GM18508 (cell line): ENCODE measurements at regions not wholly inside any gene's neighbourhood (a gene's known extent, or its start where the extent isn't known, plus 50 kb on each side); places are given as distances from the start of the nearest gene placed in this dataset.
"Not testable (repeated sequence)": the region's sequence is repeated elsewhere in the genome, so short reads cannot be mapped to it uniquely, and the experiment has no call there.

Source experiments
- ATAC-seq: cut with Tn5 transposase; IDR thresholded peaks from one replicate; pipeline ENCODE4 v1.9.1; 2021; ENCODE audit warnings: moderate number of reproducible peaks; ENCODE audit not compliant: insufficient read depth, unreplicated experiment

DNA sequence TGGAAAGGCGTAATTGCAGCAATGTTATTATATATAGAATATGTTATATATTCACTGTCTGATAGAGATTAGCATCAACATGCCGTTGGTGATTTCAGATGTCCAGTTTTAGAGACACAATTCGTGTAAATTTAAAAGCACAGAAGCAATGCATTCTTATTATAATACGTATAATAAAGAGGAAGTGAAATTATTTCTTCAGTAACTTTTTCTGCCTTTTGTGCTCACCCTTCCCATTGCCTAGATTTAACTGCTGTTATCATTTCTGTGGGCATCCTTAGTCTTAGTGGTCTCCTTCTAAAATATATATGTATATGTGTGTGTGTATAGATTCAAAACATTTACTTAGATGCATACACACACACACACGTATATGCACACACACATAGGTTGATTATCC lies 592.5 kb upstream of the GOLIM4 start:
- no peak for ATAC-seq

DNA sequence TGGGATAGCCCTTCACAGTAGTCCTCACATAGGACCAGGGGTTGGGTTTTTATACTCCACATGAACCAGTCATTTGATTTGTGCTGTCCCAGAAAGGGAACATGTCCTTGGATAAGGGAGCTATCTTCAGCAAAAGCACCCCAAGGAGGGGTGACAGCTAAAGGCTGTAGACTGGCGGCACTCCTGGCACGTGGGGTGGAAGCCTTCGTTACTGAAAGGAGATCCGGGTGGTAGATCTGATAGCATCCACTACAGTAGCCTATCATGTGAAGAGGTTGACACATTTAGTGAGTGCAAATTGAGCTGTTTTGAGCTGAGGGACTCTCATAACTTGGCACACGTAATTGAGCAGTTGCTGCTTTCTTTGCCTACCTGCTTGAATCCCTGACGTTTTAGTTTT lies 588.8 kb upstream of the GOLIM4 start:
- no peak for ATAC-seq

DNA sequence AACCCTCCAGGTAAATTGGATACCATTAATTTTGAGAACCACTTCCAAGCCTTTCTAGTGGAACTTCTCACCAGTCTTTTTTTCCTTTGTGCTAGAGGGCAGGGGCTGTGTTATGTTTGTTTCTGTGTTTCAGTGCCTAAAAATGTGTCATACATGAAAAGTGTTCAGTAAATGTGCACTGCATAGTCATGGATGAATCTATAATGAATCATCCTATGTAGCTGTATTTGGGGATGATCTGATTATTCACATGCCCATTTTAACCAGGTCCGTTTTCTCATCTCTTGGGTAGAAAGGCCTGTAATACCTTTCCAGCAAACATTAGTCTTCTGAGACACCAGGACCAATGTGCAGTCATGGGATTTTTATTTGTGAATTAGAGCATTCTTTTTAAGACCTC lies 583.0 kb upstream of the GOLIM4 start:
- no peak for ATAC-seq

DNA sequence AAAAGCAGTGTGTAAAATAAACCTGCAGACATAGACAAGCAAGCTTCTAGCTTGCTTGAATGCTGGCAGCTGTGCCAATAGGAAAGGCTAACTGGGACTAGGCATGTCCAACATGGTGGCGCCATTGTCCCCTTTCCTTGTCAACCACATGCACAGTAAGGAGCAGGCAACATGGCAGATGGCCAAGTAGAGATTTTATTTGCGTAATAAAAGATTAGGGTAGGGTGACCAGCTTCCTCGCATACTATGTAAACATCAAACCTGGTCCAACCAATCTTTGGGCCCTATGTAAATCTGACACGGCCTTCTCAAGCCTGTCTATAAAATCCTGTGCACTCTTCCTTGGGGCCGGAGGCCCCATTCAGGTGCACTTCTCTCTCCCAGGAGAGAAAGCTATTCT lies 575.4 kb upstream of the GOLIM4 start:
- ATAC-seq = no peak

DNA sequence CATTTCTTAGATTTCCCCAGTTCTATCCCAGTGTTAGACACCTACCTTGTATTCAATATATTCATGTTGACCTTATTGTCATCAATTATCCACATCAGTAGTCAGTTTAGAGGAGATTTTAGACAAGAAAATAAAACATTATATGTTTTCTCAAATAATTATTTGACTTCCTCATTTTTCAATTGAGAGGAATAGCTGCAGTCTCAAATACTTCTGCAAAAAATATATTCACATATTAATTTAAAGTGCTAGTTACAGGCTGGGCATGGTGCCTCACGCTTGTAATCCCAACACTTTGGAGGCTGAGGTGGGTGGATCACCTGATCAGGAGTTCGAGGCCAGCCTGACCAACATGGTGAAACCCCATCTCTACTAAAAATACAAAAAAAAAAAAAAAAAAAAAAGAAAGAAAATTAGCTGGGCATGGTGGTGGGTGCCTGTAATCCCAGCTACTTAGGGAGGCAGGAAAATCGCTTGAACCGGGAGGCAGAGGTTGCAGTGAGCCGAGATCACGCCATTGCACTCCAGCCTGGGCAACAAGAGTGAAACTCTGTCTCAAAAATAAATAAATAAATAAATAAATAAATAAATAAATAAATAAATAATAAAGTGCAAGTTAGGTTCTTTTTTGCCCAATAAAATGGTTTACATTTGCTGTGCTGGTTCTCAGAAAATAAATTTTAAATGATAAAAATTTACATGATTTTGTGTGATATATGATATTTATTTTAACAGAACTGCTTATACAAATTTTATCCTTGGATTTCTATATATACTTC lies 565.3 kb upstream of the GOLIM4 start:
- not testable (repeated sequence) for ATAC-seq

DNA sequence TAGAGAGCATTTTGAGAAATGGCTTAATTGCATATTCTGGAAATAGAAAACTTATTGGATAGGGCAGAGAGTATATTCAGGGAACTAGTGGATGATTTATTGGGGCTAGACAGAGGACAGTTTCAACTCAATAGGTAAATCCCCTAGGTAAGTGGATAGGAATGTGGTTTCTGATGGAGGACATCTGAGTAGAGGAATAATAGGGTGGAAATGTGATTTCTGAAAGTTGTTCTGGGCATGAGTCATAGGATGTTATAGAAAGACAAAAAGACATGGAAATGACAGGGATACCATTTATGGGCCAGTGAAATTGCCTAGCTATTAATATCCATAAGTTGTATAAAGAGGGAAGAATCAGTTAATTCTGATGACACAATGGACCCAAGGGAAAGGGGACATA lies 563.3 kb upstream of the GOLIM4 start:
- no peak for ATAC-seq

DNA sequence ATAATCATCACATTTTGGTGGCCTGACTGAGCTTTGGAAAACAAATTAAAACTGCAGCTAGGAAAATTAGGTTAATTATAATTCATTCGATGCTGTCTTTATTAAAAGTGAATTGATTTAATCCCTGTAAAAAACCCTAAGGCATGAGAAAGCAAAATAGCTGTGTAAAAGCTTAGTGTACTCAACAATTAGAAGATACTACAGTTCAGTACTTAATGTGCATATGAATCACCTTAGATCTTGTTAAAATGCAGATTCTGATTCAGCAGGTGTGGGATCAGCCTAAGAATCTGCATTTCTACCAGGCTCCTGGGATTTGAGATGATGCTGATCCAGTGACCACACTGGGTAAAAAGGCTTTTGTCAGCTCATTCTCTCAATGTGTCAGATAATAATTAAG lies 559.9 kb upstream of the GOLIM4 start:
- ATAC-seq = no peak

DNA sequence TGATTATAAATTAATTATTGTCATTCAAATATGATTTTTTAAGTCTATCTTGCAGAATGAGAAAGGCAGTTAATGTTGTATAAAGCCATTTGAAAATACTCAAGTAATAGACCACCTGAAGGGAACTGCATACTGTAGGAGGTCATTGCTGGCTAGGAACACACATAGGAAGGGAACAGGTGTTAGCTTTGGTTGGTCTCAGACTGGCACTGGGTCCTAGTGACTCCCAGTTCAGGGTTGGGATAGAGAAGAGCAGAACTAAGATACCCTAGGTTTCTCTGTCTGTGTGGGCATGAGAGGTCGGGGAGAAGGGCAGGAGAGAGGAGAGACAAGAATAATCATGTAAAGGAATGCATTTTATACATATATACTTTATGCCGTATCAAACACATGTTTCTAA lies 559.0 kb upstream of the GOLIM4 start:
- ATAC-seq = no peak

DNA sequence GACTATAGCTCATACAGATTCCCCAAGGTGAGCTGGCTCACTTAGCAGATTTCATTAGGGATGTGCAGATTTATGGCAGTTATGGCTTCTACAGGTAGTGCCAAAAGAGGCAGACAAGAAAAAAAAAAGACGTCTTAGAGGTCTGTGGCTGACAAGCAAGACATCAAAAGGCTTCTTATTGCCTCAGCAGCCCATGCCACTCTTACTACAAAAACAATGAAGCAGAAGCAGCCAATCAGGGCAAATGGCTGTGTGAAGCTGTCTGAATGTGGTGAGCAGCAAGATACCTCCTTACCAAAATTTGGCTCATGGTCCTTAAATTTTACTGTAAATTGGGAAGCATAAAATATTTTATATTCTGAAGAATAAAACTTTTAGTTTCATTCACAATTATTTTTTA lies 557.5 kb upstream of the GOLIM4 start:
- ATAC-seq = no peak

DNA sequence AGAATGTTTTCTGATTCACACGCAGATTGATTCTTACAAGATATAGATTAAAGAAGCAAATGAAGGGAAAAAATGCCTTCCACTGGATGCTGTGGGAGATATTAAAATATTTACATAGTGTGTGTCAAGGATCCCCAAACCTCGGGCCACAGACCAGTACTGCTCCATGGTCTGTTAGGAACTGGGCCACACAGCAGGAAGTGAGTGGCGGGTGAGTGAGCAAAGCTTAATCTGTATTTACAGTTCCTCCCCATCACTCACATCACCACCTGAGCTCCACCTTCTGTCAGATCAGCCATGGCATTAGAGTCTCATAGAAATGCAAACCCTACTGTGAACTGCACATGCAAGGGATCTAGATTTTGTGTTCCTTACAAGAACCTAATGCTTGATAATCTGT lies 552.6 kb upstream of the GOLIM4 start:
- ATAC-seq = no peak

DNA sequence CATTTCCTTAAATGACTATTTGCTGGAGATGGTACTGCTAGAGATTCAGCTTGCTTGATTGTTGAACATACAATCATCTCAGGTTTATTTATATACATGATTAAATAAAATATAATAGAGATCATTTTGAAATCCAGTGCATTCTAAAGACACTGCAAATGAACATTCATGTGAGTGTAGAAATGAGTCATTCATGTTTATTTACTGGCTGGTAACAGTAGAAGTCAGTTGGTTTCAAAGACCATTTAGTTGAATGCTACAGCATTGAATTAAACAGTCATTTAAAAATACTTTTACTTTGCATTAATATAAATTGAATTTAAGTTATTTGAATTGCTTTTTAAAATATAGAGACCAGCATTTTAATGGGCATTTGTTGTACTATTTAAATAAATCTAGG lies 551.9 kb upstream of the GOLIM4 start:
- ATAC-seq = no peak

DNA sequence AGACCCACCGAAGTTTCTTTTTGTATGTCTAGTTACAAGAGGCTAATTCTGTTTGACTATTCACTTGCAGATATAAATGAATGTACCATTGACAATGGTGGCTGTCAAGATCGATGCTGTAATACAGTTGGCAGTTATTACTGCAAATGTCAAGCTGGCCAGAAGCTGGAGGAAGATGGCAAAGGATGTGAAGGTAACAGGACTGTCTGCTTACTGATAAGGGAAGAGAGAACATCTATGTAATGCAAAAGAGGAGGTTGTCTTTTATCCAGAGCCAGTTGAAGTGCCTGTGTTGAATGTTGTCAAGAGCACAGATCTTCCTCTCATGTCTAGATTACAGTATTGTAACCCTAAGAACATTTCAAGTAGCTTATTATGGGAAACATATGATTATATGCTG lies 549.5 kb upstream of the GOLIM4 start:
- ATAC-seq = no peak

DNA sequence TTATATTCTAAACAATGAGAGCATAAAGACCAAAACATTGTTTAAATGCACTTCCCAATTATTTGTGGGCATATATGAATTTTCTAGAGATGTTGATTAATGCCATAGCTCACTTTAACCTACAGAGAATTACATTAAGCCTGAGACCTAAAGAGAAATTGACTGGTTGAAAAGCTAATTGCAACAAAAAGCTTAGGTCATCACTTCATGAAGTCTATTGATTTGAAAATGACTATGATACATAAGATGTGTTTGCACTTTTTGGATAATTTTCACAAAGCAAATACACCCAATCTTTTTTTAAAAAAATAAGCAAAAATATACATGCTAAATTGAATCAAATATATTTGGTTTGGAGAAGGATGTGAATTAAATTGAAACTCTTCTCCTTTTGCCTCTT lies 532.8 kb upstream of the GOLIM4 start:
- ATAC-seq = no peak

DNA sequence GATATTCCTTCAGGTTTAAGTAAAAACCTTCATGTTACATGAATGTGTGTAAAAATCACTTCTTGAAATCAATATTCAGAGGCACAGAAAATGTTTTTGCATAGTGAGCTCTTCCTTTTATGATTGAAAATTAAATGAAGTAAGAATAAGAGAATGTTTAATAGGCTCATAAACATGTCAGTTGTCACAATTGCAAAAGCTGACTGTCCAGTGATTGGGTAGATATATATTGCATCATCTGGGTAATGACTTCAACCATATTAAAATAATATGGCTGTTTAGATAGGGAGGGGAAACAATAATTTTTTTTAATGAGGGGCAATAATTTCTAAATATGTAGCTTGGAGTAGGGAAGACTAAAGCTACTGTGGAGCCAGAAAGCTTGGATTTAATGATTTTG lies 529.8 kb upstream of the GOLIM4 start:
- no peak for ATAC-seq

DNA sequence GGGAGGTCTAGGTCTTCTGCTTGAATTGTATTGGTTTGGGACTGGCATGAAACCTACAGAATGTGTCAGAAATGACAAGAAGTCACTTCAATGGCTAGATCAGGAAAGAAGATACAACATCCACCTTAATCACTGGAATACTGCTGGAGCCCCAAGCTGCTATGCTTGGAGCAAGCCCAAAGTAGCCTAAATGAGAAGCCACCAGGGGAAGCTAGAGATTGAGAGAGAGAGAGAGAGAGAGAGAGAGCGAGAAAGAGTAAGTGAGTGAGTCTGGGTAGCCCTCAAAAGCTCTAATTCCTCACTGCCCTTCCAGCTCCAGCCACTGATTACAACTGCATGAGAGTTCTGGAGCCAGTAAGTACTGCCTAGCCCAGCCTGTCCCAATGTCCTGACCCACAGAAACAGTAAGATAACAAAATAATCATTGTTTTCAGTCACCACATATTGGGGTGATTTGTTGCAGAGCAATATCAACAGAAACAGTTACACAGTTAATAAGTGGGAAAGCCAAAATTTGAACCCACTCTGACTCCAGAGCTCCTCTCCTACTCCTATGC lies 529.2 kb upstream of the GOLIM4 start:
- ATAC-seq = no peak

DNA sequence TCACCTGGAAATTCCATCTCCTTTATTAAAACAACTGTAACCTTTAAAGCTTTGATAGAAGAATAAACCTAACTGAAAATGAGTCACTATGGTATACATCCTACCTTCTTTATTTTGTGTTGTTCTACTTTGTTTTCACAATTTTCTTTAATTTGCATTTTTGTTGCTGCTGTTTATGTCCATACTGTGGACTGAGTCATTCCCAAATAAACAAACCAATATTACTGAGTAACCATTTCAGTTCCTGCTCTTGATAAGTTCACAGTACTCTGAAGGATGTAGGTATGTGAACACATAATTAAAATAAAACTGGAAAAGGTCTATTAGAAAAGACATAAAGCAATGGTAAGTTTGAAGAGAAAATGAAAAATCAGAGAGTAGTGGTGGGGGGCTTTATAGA lies 528.5 kb upstream of the GOLIM4 start:
- no peak for ATAC-seq

DNA sequence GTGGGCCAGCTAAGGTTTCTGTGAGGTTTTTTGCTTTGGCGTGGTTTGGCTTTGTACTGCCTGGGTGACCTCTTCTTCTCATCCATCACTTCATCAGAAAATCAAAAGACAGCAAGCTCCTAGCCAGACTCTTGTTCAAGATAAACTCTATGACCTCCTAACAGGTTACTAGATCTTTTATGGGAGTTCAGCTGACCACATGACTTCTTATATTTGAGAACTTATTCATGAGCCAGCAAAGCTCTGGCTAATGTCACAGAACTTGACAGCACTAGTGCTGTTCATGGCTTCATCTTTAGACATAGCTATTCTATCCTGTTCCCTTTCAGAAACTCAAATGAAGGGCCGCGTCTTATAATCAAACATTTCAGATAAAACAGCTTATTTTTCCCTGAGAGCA lies 527.1 kb upstream of the GOLIM4 start:
- ATAC-seq = no peak

DNA sequence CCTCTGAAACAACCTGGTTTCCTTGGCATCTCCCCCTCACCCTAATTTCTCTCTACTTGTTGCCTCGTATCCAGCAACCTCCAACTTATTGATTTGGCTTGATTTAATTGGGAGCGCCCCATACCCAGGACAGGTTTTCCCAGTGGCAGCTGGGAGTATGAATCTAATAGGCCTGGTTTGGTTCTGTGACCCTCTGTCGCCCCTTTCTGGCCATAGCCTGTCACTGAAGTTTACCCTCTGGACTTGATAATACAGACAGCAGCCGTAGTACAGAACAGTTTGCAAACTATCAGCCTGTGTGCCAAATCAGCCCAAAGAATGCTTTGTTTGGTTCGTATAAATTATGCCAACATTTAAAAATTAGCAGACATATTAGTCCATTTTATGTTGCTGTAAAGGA lies 525.1 kb upstream of the GOLIM4 start:
- peak; percentile 70 for ATAC-seq

DNA sequence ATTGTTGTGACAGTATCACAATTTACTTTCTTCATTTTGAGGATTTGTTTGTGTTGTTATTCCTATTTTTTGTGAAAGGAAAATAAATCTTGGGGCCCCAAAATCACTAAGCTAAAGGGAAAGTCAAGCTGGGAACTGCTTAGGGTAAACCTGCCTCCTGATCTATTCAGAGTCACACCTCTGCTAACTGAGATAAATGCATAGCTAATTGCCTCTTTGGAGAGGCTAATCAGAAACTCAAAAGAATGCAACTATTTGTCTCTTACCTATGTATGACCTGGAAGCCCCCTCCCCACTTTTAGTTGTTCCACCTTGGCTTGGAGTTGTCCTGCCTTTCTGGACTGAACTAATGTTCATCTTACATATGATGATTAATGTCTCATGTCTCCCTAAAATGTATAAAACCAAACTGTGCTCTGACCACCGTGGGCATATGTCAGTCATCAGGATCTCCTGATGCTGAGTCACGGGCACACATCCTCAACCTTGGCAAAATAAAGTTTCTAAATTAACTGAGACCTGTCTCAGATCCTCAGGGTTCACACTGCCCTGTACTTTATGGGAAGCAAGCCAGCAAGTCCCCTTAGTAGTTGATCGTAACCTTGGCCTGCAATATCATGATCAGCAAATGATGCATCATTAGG lies 523.2 kb upstream of the GOLIM4 start:
- no peak for ATAC-seq

DNA sequence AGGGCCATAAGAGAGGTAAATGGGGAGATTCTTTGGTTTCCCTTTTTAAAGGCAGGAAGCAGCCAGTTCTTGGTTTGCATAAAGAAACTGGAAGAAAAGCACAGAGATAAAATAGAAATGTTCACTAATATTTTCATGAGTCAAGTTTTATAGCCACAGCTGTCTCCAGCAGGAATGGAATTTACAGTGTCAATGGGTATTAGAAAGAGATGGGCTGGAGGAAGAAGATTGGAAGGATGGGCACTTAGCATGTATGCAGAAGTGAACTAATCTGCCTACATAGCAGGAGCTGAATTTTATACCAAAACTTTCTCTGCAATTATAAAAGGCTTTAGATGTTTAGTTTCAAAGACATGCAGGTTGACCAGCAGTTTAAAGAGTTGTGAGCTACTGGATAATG lies 521.9 kb upstream of the GOLIM4 start:
- ATAC-seq = no peak

DNA sequence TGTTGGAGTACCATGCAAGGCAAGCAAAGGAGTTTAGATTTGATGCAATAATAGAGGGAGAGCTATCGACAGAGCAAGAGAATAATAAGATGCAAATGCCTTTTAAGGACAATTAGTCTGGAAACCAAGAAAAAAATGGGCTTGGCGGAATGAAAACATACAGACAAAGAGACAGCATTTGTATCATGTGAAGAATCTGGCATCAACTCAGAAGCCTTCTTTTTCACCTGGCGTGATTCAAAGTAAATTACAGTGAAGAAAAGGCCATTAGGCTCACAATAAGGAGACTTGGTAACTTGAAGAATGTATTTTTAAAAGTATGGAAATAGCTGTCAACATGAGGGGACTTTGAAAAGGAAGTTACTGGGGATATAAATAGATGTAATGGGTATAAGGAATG lies 521.2 kb upstream of the GOLIM4 start:
- no peak for ATAC-seq

DNA sequence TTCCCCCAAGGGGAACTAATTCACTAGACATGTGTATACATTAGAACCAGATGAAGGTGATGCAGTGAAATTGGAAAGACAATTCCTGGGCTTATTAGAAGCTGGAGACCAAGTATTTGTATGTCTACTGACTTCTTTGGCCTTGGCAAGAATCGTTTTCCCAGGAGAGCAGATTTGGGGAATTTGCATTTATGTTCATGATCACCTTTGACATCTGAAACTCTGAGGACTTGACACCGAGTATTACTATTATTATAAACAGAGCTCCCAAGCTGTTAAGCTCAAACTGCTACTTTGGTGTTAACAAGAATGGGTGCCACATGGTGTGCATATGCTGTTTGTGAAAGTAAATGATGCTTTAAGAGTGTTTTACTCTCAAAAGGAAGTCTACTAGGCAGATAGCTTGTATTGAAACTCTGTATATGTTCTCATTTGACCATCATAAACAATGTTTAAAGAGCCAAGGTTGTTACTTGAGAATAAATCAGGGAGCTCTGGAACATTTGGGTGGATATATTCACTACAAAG lies 519.8 kb upstream of the GOLIM4 start:
- no peak for ATAC-seq
